Heart left ventricle (tissue), 16 donors: ENCODE measurements at regions not wholly inside any gene's neighbourhood (a gene's known extent, or its start where the extent isn't known, plus 50 kb on each side); places are given as distances from the start of the nearest gene placed in this dataset.

Source experiments
- ATAC-seq, 4 donors: fragments of 200-7000 bp; cut with Tn5 transposase; one replicate each; pipeline ENCODE4 v1.9.1; 2020 to 2022; ENCODE audit warnings: moderate library complexity in 4 of 4, mild to moderate bottlenecking in 3 of 4, moderate number of reproducible peaks in 1 of 4
- DNase-seq, 5 donors: peaks; one replicate each; pipeline ENCODE4 v3.0.0-alpha.2; 2020
- H3K27ac ChIP-seq, 12 donors: fragments of 200-600 bp; sonication (generic) in 4 of 12; one replicate each; pipeline versions ENCODE4 v1.5.0 to v1.8.0; 2016 to 2022; ENCODE audit warnings: mild to moderate bottlenecking in 2 of 12
- H3K27me3 ChIP-seq, 9 donors: fragments of 200-600 bp; sonication (generic) in 2 of 9; one replicate each; pipeline versions ENCODE4 v1.5.1 to v1.8.0; 2016 to 2022; ENCODE audit warnings: mild to moderate bottlenecking in 3 of 9
- H3K36me3 ChIP-seq, 9 donors: fragments of 200-600 bp; sonication (generic) in 2 of 9; one replicate each; pipeline versions ENCODE4 v1.5.0 to v1.8.0; 2018 to 2022; ENCODE audit warnings: mild to moderate bottlenecking in 2 of 9
- H3K4me1 ChIP-seq, 12 donors: fragments of 200-600 bp; sonication (generic) in 4 of 12; one replicate each; pipeline versions ENCODE4 v1.5.0 to v1.8.0; 2016 to 2022; ENCODE audit warnings: mild to moderate bottlenecking in 3 of 12
- H3K4me3 ChIP-seq, 12 donors: fragments of 200-600 bp; sonication (generic) in 4 of 12; one replicate each; pipeline versions ENCODE4 v1.5.0 to v1.8.0; 2017 to 2022; ENCODE audit warnings: mild to moderate bottlenecking in 9 of 12, moderate library complexity in 4 of 12
- H3K9me3 ChIP-seq, 12 donors: fragments of 200-600 bp; sonication (generic) in 4 of 12; one replicate each; pipeline versions ENCODE4 v1.5.0 to v1.8.0; 2016 to 2022; ENCODE audit warnings: mild to moderate bottlenecking in 1 of 12
- CTCF ChIP-seq, 12 donors: fragments of 200-600 bp; sonication (generic) in 4 of 12; IDR thresholded peaks; one replicate each; pipeline versions ENCODE4 v1.5.0 to v1.8.0; 2018 to 2022; ENCODE audit warnings: antibody characterized with exemption in 12 of 12, mild to moderate bottlenecking in 5 of 12
- POLR2A ChIP-seq, 2 donors: fragments of 450-650 bp; IDR thresholded peaks; one replicate each; pipeline ENCODE4 v1.6.1; 2017; ENCODE audit warnings: antibody characterized with exemption in 2 of 2, mild to moderate bottlenecking in 2 of 2, moderate library complexity in 2 of 2
- WGBS, 4 donors: extraction: QIAGEN DNeasy Blood & Tissue Kit in 2 of 4; methylation state at CpG; one replicate each; pipeline versions ENCODE4 v1.1.5 to v1.1.7; 2013 to 2018; 5-methylcytosine and 5-hydroxymethylcytosine counted together
- intact Hi-C, 10 donors: fragments of 100-400 bp; cut with DNase I; formaldehyde crosslinking; loops; one replicate each; pipeline versions ENCODE4 v1.11.1 to v1.14.2; 2022
- donor health status: ischemic (EF 13 %, LVEDD 7.1; RV severe dilation, severe dysfunction).
- donor health status: healthy with polysubstance abuse.
- donor health status: DM: no; HTN: yes; CAD: no.
- donor health status: DM: no; HTN: no; CAD: no.
- donor health status: ischemic (EF 25% LVEDD 6.9; RV normal size, moderate dysfunction).
- donor health status: ischemic (EF 25% LVEDD 5.7; RV mildly dilated, moderate dysfunction).
- donor health status: healthy.
- donor health status: DM: yes; HTN: yes; CAD: no.
- donor health status: ischemic (EF 35%, LVEDD 5.7; RV mildly dilated, moderate dysfunction).
- donor health status: nonischemic (EF 11% LVEDD 7.7; RV severe dilation, severe dysfunction).
- donor health status: DM: yes; HTN: yes; CAD: no.
- donor health status: PGD.
- donor health status: ischemic (EF 29% LVEDD 5.4; RV normal size, mild dysfunction).
- donor health status: nonischemic (EF 23%, LVEDD 6.1; RV moderate dilation, normal function).

- Histone ChIP-seq H3K27ac (no peak overlapping the region), H3K27me3 (no peaks in the 10 kb centered on the region), H3K36me3 (no peaks in the 10 kb centered on the region), H3K4me1 (no peaks in the 10 kb centered on the region), H3K4me3 (no peak overlapping the region), H3K9me3 (no peaks in the 10 kb centered on the region)
- intact Hi-C loops, result no loop called here
- TF ChIP-seq CTCF (IDR thresholded peaks at IDR 0.05), result no peak
- TF ChIP-seq POLR2A (IDR thresholded peaks at IDR 0.05), result no peak
- DNase-seq (no peak), ATAC-seq (no peak)
- 49 to 69% (median 62%) methylated on average over 1 of the region's 1 CpG for WGBS, 4 donors
These were observed 145.1 kb downstream of the EFNB2 start for GRCh38 chr13:106390367-106390766.

- Histone ChIP-seq H3K9me3 (no peaks in the 10 kb centered on the region), H3K27ac (no peak overlapping the region), H3K27me3 (no peaks in the 10 kb centered on the region), H3K4me3 (no peak overlapping the region), H3K4me1 (no peaks in the 10 kb centered on the region), H3K36me3 (no peaks in the 10 kb centered on the region)
- no peak for DNase-seq
- no peak for ATAC-seq
- no peak for TF ChIP-seq CTCF (IDR thresholded peaks at IDR 0.05)
- intact Hi-C loops, result no loop called here
- 91 to 96% (median 93%) methylated on average over 6 of the region's 6 CpGs for WGBS, 4 donors
These were observed 149.8 kb downstream of the EFNB2 start for GRCh38 chr13:106385654-106386053.

- ATAC-seq, result no peak
These were observed 150.9 kb downstream of the EFNB2 start for GRCh38 chr13:106384516-106384915.

GRCh38 chr13:106383791-106384190 lies 151.7 kb downstream of the EFNB2 start:
- H3K4me1 ChIP-seq, result no peaks in the 10 kb centered on the region
- no peak overlapping the region for H3K4me3 ChIP-seq
- no peak for ATAC-seq
- TF ChIP-seq POLR2A (IDR thresholded peaks at IDR 0.05) (no peak), CTCF (IDR thresholded peaks at IDR 0.05) (no peak)
- DNase-seq, result no peak
- no peaks in the 10 kb centered on the region for H3K36me3 ChIP-seq
- intact Hi-C loops, result no loop called here
- no peaks in the 10 kb centered on the region for H3K27me3 ChIP-seq
- WGBS, 4 donors, result 95 to 100% (median 99%) methylated on average over 1 of the region's 1 CpG
- no peaks in the 10 kb centered on the region for H3K9me3 ChIP-seq
- no peak overlapping the region for H3K27ac ChIP-seq

More at GRCh38 chr13:106384516-106384915, 150.9 kb downstream of the EFNB2 start:
- Histone ChIP-seq H3K27ac (no peak overlapping the region), H3K27me3 (no peaks in the 10 kb centered on the region), H3K4me3 (no peak overlapping the region), H3K4me1 (no peaks in the 10 kb centered on the region), H3K36me3 (no peaks in the 10 kb centered on the region), H3K9me3 (no peaks in the 10 kb centered on the region)
- 72 to 94% (median 89%) methylated on average over 3 to 4 of the region's 4 CpGs for WGBS, 4 donors
- DNase-seq, result no peak
- TF ChIP-seq CTCF (IDR thresholded peaks at IDR 0.05) (no peak), POLR2A (IDR thresholded peaks at IDR 0.05) (no peak)
- intact Hi-C loops, result no loop called here
